Natural killer cell treated with Interleukin-12 subunit alpha and Interleukin-12 subunit beta and Interleukin-15 and Interleukin-18, amount 100 ng/mL, for 72 hours (primary cell): ENCODE measurements at regions not wholly inside any gene's neighbourhood (a gene's known extent, or its start where the extent isn't known, plus 50 kb on each side); places are given as distances from the start of the nearest gene placed in this dataset.
A peak's percentile ranks its signal among the peaks of the same experiment; 100 is the strongest.
"Not testable (repeated sequence)": the region's sequence is repeated elsewhere in the genome, so short reads cannot be mapped to it uniquely, and the experiment has no call there.

ENCODE experiments used
- ATAC-seq, 2 donors: fragments of 150-1000 bp; cut with Tn5 transposase in 1 of 2; sonication (Bioruptor Pico), chemical (Tn5 transposase) in 1 of 2; 2 replicates each; pipeline ENCODE4 v1.10.0; 2021
- DNase-seq: peaks from one replicate; pipeline ENCODE4 v3.0.0; 2022; ENCODE audit warnings: low spot score
- H3K27ac Mint-ChIP-seq, 2 donors: 1 replicate in 1 of 2; 2 replicates in 1 of 2; pipeline ENCODE4 v1.8.0; 2022; ENCODE audit warnings: mixed read lengths in 2 of 2, mild to moderate bottlenecking in 1 of 2, moderate library complexity in 1 of 2
- H3K27me3 Mint-ChIP-seq, 2 donors: 1 replicate in 1 of 2; 2 replicates in 1 of 2; pipeline ENCODE4 v1.8.0; 2022; ENCODE audit warnings: mixed read lengths in 2 of 2
- H3K36me3 Mint-ChIP-seq: one replicate; pipeline ENCODE4 v1.8.0; 2022; ENCODE audit warnings: mixed read lengths
- H3K4me1 Mint-ChIP-seq, 2 donors: 1 replicate in 1 of 2; 2 replicates in 1 of 2; pipeline ENCODE4 v1.8.0; 2022; ENCODE audit warnings: low read depth in 2 of 2, mixed read lengths in 2 of 2, mild to moderate bottlenecking in 1 of 2
- H3K4me3 Mint-ChIP-seq: one replicate; pipeline ENCODE4 v1.8.0; 2022; ENCODE audit warnings: mixed read lengths
- H3K9me3 Mint-ChIP-seq: 2 replicates; pipeline ENCODE4 v1.8.0; 2022; ENCODE audit warnings: mixed read lengths

GRCh38 chr2:131425231-131425941 lies 50.5 kb upstream of the TUBA3D start:
- peak in 1 of 2 donors; percentile 54 for ATAC-seq
- no peak overlapping the region for H3K27ac Mint-ChIP-seq
- H3K4me1 Mint-ChIP-seq: peaks cover 0 to 4% of the 10 kb centered on the region in 2 donors
- no peaks in the 10 kb centered on the region for H3K9me3 Mint-ChIP-seq
- DNase-seq: no peak
- H3K27me3 Mint-ChIP-seq: peaks cover 37 to 79% of the 10 kb centered on the region in 2 donors
- H3K4me3 Mint-ChIP-seq: peak overlapping the region; percentile 18
- H3K36me3 Mint-ChIP-seq: no peaks in the 10 kb centered on the region

- peaks cover 39 to 78% of the 10 kb centered on the region in 2 donors for H3K27me3 Mint-ChIP-seq
- not testable (repeated sequence) for DNase-seq, H3K4me3 Mint-ChIP-seq, H3K27ac Mint-ChIP-seq, H3K36me3 Mint-ChIP-seq, H3K9me3 Mint-ChIP-seq, H3K4me1 Mint-ChIP-seq
- ATAC-seq: peak in 1 of 2 donors; percentile 28
Measured at GRCh38 chr2:131424605-131425114, 51.3 kb upstream of the TUBA3D start.

- H3K4me1 Mint-ChIP-seq, ATAC-seq, H3K27ac Mint-ChIP-seq, DNase-seq, H3K9me3 Mint-ChIP-seq, H3K36me3 Mint-ChIP-seq, H3K4me3 Mint-ChIP-seq: not testable (repeated sequence)
- H3K27me3 Mint-ChIP-seq: peaks cover 33 to 65% of the 10 kb centered on the region in 2 donors
Measured at GRCh38 chr2:131420751-131421150, 55.2 kb upstream of the TUBA3D start.

GRCh38 chr2:131419441-131419840 lies 55.5 kb upstream of the RAB6D start:
- peaks cover 34 to 64% of the 10 kb centered on the region in 2 donors for H3K27me3 Mint-ChIP-seq
- ATAC-seq (no peak), DNase-seq (no peak)
- no peak overlapping the region for H3K27ac Mint-ChIP-seq
- no peaks in the 10 kb centered on the region for H3K9me3 Mint-ChIP-seq
- no peaks in the 10 kb centered on the region for H3K4me1 Mint-ChIP-seq
- no peak overlapping the region for H3K4me3 Mint-ChIP-seq
- H3K36me3 Mint-ChIP-seq: no peaks in the 10 kb centered on the region

- DNase-seq (no peak), ATAC-seq (no peak)
- H3K27ac Mint-ChIP-seq: no peak overlapping the region
- no peaks in the 10 kb centered on the region for H3K9me3 Mint-ChIP-seq
- H3K36me3 Mint-ChIP-seq: no peaks in the 10 kb centered on the region
- no peak overlapping the region for H3K4me3 Mint-ChIP-seq
- no peaks in the 10 kb centered on the region for H3K4me1 Mint-ChIP-seq
- peaks cover 26 to 56% of the 10 kb centered on the region in 2 donors for H3K27me3 Mint-ChIP-seq
Measured at GRCh38 chr2:131418625-131419024, 54.7 kb upstream of the RAB6D start.

- Mint-ChIP-seq H3K4me3 (no peak overlapping the region), H3K27ac (no peak overlapping the region), H3K36me3 (no peaks in the 10 kb centered on the region), H3K27me3 (peaks cover 25 to 49% of the 10 kb centered on the region in 2 donors), H3K9me3 (no peaks in the 10 kb centered on the region), H3K4me1 (no peaks in the 10 kb centered on the region)
- ATAC-seq (no peak), DNase-seq (no peak)
Measured at GRCh38 chr2:131417886-131418285, 53.9 kb upstream of the RAB6D start.

- H3K27me3 Mint-ChIP-seq: peaks cover 23 to 44% of the 10 kb centered on the region in 2 donors
- H3K36me3 Mint-ChIP-seq: no peaks in the 10 kb centered on the region
- ATAC-seq (no peak), DNase-seq (no peak)
- no peak overlapping the region for H3K4me3 Mint-ChIP-seq
- H3K27ac Mint-ChIP-seq: no peak overlapping the region
- H3K9me3 Mint-ChIP-seq: no peaks in the 10 kb centered on the region
- H3K4me1 Mint-ChIP-seq: no peaks in the 10 kb centered on the region
Measured at GRCh38 chr2:131413785-131414184, 49.8 kb upstream of the RAB6D start.
